ENCODE measurements at regions not wholly inside any gene's neighbourhood (a gene's known extent, or its start where the extent isn't known, plus 50 kb on each side); places are given as distances from the start of the nearest gene placed in this dataset.

DNA sequence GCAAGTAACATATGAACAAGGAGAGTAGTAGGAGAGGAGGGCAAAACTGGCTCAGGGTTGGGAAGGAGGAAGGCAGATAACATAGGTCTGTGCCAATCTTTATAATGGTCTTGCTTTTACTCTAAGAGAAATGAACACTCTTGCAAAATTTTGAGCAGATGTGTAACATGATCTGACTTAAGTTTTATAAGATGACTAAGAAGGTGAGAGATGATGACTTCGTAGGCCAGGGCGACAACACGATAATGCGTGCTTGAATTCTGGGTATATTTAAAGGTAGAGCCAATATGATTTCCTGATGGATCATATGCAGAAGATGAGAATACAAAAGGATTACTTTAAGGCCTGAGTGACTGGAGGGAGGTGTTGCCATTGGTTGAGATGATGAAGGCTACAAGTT is 265.4 kb upstream of the KCNMB2 start:
- Mint-ChIP-seq H3K27ac (no peak overlapping the region), H3K36me3 (ENCODE audit: low read depth) (no peaks in the 10 kb centered on the region), H3K9me3 (no peaks in the 10 kb centered on the region), H3K27me3 (no peaks in the 10 kb centered on the region), H3K4me3 (no peak overlapping the region), H3K4me1 (ENCODE audit: low read depth) (no peaks in the 10 kb centered on the region)
- CTCF ChIA-PET, result no interaction called here
- Histone ChIP-seq H3K9me3 (ENCODE audit: control insufficient read depth in 1 of 2, insufficient read depth in 1 of 2, low read length in 2 of 2) (no peaks in the 10 kb centered on the region), H3K27me3 (ENCODE audit: control insufficient read depth in 1 of 2, insufficient read depth in 2 of 2, low read length in 2 of 2) (no peaks in the 10 kb centered on the region), H3K36me3 (ENCODE audit: insufficient read depth, low read length) (no peaks in the 10 kb centered on the region), H3K27ac (ENCODE audit: low read depth in 1 of 2, low read length in 2 of 2) (no peak overlapping the region), H3K4me1 (ENCODE audit: insufficient read depth, low read length) (no peaks in the 10 kb centered on the region), H3K4me3 (ENCODE audit: low read length) (no peak overlapping the region)
- DNase-seq (no peak), ATAC-seq (ENCODE audit: poor library complexity) (no peak)
- POLR2A ChIA-PET, result no interaction called here
- intact Hi-C loops (cut with DNase I, micrococcal nuclease), result no loop called here
- TF ChIP-seq, protein P1, sequence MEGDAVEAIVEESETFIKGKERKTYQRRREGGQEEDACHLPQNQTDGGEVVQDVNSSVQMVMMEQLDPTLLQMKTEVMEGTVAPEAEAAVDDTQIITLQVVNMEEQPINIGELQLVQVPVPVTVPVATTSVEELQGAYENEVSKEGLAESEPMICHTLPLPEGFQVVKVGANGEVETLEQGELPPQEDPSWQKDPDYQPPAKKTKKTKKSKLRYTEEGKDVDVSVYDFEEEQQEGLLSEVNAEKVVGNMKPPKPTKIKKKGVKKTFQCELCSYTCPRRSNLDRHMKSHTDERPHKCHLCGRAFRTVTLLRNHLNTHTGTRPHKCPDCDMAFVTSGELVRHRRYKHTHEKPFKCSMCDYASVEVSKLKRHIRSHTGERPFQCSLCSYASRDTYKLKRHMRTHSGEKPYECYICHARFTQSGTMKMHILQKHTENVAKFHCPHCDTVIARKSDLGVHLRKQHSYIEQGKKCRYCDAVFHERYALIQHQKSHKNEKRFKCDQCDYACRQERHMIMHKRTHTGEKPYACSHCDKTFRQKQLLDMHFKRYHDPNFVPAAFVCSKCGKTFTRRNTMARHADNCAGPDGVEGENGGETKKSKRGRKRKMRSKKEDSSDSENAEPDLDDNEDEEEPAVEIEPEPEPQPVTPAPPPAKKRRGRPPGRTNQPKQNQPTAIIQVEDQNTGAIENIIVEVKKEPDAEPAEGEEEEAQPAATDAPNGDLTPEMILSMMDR (IDR thresholded peaks at IDR 0.05), result no peak

DNA sequence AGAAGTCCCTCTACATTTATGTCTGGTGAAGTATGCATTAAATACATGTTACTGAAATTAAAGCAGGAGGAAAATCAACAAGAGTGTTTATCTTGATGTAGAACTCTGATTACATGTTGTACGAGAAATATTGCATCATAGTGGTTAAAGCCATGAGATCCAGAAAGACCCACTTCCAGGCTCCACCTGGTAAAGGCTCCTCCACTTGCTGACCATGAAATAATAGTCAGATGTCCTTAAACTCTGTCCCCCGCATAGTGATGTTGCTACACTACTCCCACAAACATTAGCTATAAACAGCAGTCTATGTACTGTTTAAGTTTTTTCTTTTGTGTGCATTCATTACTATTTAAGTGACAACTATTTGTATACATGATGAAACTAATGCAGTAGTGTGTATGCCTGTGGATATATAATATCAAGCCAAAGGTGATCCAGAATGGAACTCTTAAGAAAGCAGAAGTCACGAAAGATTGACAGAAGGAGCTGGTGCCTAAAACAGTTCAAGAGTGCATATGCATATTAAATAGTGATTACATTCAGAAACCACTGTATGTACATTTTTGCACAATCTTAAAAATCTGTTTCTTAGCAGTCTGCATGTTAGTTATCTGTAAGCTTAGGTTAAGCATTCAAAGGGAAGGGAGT is 264.4 kb upstream of the KCNMB2 start:
- TF ChIP-seq, protein P1 (IDR thresholded peaks at IDR 0.05), result no peak
- Mint-ChIP-seq H3K9me3 (no peaks in the 10 kb centered on the region), H3K36me3 (ENCODE audit: low read depth) (no peaks in the 10 kb centered on the region), H3K27me3 (no peaks in the 10 kb centered on the region), H3K27ac (no peak overlapping the region), H3K4me1 (ENCODE audit: low read depth) (no peaks in the 10 kb centered on the region), H3K4me3 (no peak overlapping the region)
- Histone ChIP-seq H3K4me1 (ENCODE audit: insufficient read depth, low read length) (no peaks in the 10 kb centered on the region), H3K27me3 (ENCODE audit: control insufficient read depth in 1 of 2, insufficient read depth in 2 of 2, low read length in 2 of 2) (no peaks in the 10 kb centered on the region), H3K4me3 (ENCODE audit: low read length) (no peak overlapping the region), H3K36me3 (ENCODE audit: insufficient read depth, low read length) (no peaks in the 10 kb centered on the region), H3K9me3 (ENCODE audit: control insufficient read depth in 1 of 2, insufficient read depth in 1 of 2, low read length in 2 of 2) (no peaks in the 10 kb centered on the region), H3K27ac (ENCODE audit: low read depth in 1 of 2, low read length in 2 of 2) (no peak overlapping the region)
- intact Hi-C loops (cut with DNase I, micrococcal nuclease), result no loop called here
- ChIA-PET CTCF (no interaction called here), POLR2A (no interaction called here)
- ATAC-seq (ENCODE audit: poor library complexity) (no peak), DNase-seq (no peak)

DNA sequence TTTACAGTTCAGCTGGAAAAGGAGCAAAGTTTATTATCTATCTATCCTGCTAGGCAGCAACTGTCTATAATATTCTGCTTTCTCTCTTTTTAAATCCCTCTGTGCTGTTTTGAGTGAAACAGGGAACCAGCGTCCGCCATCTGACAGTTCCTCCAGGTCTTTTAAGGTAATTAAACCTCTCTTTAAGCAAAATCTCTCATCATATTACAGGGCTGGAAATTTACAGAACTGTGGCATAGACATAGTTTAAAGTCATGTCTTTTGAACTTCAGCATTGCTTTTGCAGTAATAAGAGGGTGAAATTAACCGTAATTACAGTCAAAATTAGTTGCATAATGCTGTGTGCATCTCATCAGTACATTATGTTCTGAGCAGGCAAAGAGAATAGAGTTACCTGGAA is 263.4 kb upstream of the KCNMB2 start:
- ChIA-PET CTCF (no interaction called here), POLR2A (no interaction called here)
- H3K27me3 ChIP-seq (ENCODE audit: control insufficient read depth in 1 of 2, insufficient read depth in 2 of 2, low read length in 2 of 2), result no peaks in the 10 kb centered on the region
- H3K4me3 ChIP-seq (ENCODE audit: low read length), result no peak overlapping the region
- no peaks in the 10 kb centered on the region for H3K4me1 ChIP-seq (ENCODE audit: insufficient read depth, low read length)
- H3K36me3 Mint-ChIP-seq (ENCODE audit: low read depth), result no peaks in the 10 kb centered on the region
- H3K27ac ChIP-seq (ENCODE audit: low read depth in 1 of 2, low read length in 2 of 2), result no peak overlapping the region
- H3K9me3 ChIP-seq (ENCODE audit: control insufficient read depth in 1 of 2, insufficient read depth in 1 of 2, low read length in 2 of 2), result no peaks in the 10 kb centered on the region
- H3K9me3 Mint-ChIP-seq, result no peaks in the 10 kb centered on the region
- intact Hi-C loops (cut with DNase I, micrococcal nuclease), result no loop called here
- no peak overlapping the region for H3K27ac Mint-ChIP-seq
- no peaks in the 10 kb centered on the region for H3K36me3 ChIP-seq (ENCODE audit: insufficient read depth, low read length)
- no peak for ATAC-seq (ENCODE audit: poor library complexity)
- no peaks in the 10 kb centered on the region for H3K4me1 Mint-ChIP-seq (ENCODE audit: low read depth)
- no peak for DNase-seq
- TF ChIP-seq, protein P1 (IDR thresholded peaks at IDR 0.05), result no peak
- no peak overlapping the region for H3K4me3 Mint-ChIP-seq
- no peaks in the 10 kb centered on the region for H3K27me3 Mint-ChIP-seq
